Esophagus squamous epithelium (tissue), 5 donors: ENCODE measurements at regions not wholly inside any gene's neighbourhood (a gene's known extent, or its start where the extent isn't known, plus 50 kb on each side); places are given as distances from the start of the nearest gene placed in this dataset.
"Not testable (repeated sequence)": the region's sequence is repeated elsewhere in the genome, so short reads cannot be mapped to it uniquely, and the experiment has no call there.

Experiments used
- DNase-seq: peaks from one replicate; lab custom pipeline; 2025; lab: John Stamatoyannopoulos, UW
- H3K27ac ChIP-seq, 4 donors: fragments of 200-600 bp; sonication (generic); one replicate each; pipeline ENCODE4 v1.5.1; 2016 to 2019; ENCODE audit warnings: mild to moderate bottlenecking in 1 of 4
- H3K27me3 ChIP-seq, 4 donors: fragments of 200-600 bp; sonication (generic); 1 replicate in 3 of 4; 2 replicates in 1 of 4; pipeline versions ENCODE4 v1.5.1 to v1.6.0; 2017 to 2021; ENCODE audit warnings: antibody characterized with exemption in 1 of 4
- H3K36me3 ChIP-seq, 3 donors: fragments of 200-600 bp; sonication (generic); one replicate each; pipeline ENCODE4 v1.5.1; 2016 to 2019
- H3K4me1 ChIP-seq, 3 donors: fragments of 200-600 bp; sonication (generic); one replicate each; pipeline ENCODE4 v1.5.1; 2017 to 2019
- H3K4me3 ChIP-seq, 4 donors: fragments of 200-600 bp; sonication (generic); 1 replicate in 3 of 4; 2 replicates in 1 of 4; pipeline ENCODE4 v1.5.1; 2016 to 2019; ENCODE audit warnings: mild to moderate bottlenecking in 2 of 4, moderate library complexity in 1 of 4
- H3K9me3 ChIP-seq, 3 donors: fragments of 200-600 bp; sonication (generic); one replicate each; pipeline ENCODE4 v1.5.1; 2016 to 2019
- POLR2A ChIP-seq, 4 donors: fragments of 450-650 bp; IDR thresholded peaks; one replicate each; pipeline ENCODE4 v1.6.1; 2017; ENCODE audit warnings: antibody characterized with exemption in 4 of 4, mild to moderate bottlenecking in 4 of 4, moderate library complexity in 3 of 4
- WGBS, 2 donors: methylation state at CpG; one replicate each; pipeline ENCODE4 v1.1.5; 2018; 5-methylcytosine and 5-hydroxymethylcytosine counted together
- intact Hi-C: fragments of 100-400 bp; cut with DNase I; formaldehyde crosslinking; loops from one replicate; pipeline ENCODE4 v1.15.0; 2022
- TF ChIP-seq, protein P1 (sequence below), 6 experiments: fragments of 450-650 bp in 4 of 6; fragments of 200-600 bp in 2 of 6; sonication (generic) in 2 of 6; IDR thresholded peaks; one replicate each; pipeline ENCODE4 v1.5.1; 2016 to 2019; ENCODE audit warnings: antibody characterized with exemption in 6 of 6, mild to moderate bottlenecking in 4 of 6, moderate library complexity in 4 of 6
- donor health status: DM: yes; HTN: yes; CAD: no.

DNA sequence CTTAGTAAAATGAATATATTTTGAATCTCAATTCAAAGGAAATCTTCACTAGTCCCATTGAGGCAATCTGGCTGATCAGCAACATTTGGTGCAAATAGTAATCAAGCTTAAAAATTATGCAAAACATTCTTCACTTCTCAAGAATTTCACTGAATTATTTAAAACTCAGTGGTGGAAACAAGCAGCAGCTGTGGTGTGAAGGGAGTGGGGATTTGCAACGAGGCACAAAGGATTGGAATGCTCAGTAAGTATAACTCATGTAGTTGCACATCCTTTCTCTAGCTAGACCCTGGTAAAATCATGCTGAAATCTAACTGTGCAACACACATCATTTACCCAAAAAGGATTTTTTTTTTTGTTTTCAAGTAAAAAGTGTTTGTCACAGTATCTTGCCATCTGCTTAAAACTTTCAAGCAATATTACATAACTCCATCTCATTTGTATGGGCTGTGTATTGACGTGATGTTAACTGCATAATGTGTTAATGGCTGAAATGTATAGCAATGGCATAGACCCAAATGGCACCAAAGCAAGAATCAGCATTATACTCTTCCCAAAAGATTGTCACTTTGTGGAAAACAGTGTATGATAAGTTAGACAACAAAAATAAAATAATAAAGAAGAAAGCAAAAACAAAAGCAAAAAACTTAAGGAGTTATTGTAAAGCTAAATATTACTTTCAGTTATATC, 816.6 kb downstream of the EPHA3 start:
- no peaks in the 10 kb centered on the region for H3K4me1 ChIP-seq
- no peaks in the 10 kb centered on the region for H3K36me3 ChIP-seq
- 30 to 40% methylated on average over 2 of the region's 2 CpGs for WGBS, 2 donors
- intact Hi-C loops: no loop called here
- no peaks in the 10 kb centered on the region for H3K9me3 ChIP-seq
- TF ChIP-seq, protein P1, sequence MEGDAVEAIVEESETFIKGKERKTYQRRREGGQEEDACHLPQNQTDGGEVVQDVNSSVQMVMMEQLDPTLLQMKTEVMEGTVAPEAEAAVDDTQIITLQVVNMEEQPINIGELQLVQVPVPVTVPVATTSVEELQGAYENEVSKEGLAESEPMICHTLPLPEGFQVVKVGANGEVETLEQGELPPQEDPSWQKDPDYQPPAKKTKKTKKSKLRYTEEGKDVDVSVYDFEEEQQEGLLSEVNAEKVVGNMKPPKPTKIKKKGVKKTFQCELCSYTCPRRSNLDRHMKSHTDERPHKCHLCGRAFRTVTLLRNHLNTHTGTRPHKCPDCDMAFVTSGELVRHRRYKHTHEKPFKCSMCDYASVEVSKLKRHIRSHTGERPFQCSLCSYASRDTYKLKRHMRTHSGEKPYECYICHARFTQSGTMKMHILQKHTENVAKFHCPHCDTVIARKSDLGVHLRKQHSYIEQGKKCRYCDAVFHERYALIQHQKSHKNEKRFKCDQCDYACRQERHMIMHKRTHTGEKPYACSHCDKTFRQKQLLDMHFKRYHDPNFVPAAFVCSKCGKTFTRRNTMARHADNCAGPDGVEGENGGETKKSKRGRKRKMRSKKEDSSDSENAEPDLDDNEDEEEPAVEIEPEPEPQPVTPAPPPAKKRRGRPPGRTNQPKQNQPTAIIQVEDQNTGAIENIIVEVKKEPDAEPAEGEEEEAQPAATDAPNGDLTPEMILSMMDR (IDR thresholded peaks at IDR 0.05): no peak
- TF ChIP-seq POLR2A (IDR thresholded peaks at IDR 0.05): no peak
- no peak for DNase-seq
- no peak overlapping the region for H3K4me3 ChIP-seq
- H3K27ac ChIP-seq: no peak overlapping the region
- no peaks in the 10 kb centered on the region for H3K27me3 ChIP-seq

DNA sequence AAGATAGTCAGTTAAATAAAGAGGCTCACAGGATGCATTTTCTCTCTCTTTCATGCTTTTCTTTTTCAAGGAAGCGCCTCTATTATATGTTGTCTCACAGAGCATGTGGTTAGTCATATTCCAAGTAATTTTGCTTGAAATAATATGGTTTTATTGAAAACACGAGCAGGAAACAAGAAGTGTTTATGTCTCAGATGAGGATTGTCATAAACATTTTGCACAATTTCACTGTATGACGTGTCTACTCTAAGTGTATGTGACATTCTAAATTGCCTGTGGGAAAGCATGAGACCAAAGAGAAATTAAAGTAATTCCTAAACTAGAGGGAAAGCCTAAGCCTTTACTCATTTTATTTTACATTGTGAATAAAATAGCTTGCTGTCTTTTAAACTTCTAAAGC, 818.6 kb downstream of the EPHA3 start:
- H3K9me3 ChIP-seq: no peaks in the 10 kb centered on the region
- H3K4me1 ChIP-seq: no peaks in the 10 kb centered on the region
- H3K4me3 ChIP-seq: no peak overlapping the region
- intact Hi-C loops: no loop called here
- no peak for TF ChIP-seq POLR2A (IDR thresholded peaks at IDR 0.05)
- no peak overlapping the region for H3K27ac ChIP-seq
- H3K36me3 ChIP-seq: no peaks in the 10 kb centered on the region
- DNase-seq: no peak
- no peaks in the 10 kb centered on the region for H3K27me3 ChIP-seq
- 53 to 58% methylated on average over 3 of the region's 3 CpGs for WGBS, 2 donors

DNA sequence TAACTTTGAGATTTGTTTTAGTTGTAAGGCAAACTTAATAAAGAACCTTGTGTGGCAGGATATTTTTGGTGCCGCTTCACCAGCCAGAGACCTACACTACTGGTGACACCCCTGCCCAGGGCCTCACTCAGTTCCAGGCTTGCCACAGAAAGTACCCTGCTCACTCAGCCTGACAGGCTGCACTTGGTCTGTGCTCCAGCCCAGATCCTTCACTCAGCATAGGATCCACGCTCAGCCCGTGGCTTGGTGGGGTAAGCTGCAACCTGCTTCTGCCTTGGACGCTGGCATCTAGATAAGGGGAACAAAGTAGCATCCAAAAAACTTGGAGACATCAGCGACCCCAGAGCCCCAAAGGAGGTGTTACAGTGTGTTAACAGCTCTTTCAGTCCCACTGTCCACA, 825.5 kb downstream of the EPHA3 start:
- 69 to 90% methylated on average over 2 of the region's 5 CpGs for WGBS, 2 donors

DNA sequence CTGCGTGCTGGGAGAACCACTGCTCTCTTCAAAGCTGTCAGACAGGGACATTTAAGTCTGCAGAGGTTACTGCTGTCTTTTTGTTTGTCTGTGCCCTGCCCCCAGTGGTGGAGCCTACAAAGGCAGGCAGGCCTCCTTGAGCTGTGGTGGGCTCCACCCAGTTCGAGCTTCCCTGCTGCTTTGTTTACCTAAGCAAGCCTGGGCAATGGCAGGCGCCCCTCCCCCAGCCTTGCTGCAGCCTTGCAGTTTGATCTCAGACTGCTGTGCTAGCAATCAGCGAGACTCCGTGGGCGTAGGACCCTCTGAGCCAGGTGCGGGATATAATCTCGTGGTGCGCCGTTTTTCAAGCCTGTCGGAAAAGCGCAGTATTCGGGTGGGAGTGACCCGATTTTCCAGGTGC, 837.0 kb downstream of the EPHA3 start:
- H3K27me3 ChIP-seq, intact Hi-C loops, H3K9me3 ChIP-seq, H3K36me3 ChIP-seq, H3K27ac ChIP-seq, H3K4me1 ChIP-seq, H3K4me3 ChIP-seq, DNase-seq: not testable (repeated sequence)
- 83 to 87% methylated on average over 6 to 11 of the region's 14 CpGs for WGBS, 2 donors

More for the DNA sequence above, 825.5 kb downstream of the EPHA3 start:
- Histone ChIP-seq H3K4me1 (no peaks in the 10 kb centered on the region), H3K27me3 (no peaks in the 10 kb centered on the region), H3K4me3 (no peak overlapping the region), H3K9me3 (peaks cover 0 to 9% (median 0%) of the 10 kb centered on the region in 3 donors), H3K27ac (no peak overlapping the region), H3K36me3 (no peaks in the 10 kb centered on the region)
- TF ChIP-seq, protein P1 (IDR thresholded peaks at IDR 0.05): no peak
- TF ChIP-seq POLR2A (IDR thresholded peaks at IDR 0.05): no peak
- intact Hi-C loops: no loop called here
- DNase-seq: no peak

DNA sequence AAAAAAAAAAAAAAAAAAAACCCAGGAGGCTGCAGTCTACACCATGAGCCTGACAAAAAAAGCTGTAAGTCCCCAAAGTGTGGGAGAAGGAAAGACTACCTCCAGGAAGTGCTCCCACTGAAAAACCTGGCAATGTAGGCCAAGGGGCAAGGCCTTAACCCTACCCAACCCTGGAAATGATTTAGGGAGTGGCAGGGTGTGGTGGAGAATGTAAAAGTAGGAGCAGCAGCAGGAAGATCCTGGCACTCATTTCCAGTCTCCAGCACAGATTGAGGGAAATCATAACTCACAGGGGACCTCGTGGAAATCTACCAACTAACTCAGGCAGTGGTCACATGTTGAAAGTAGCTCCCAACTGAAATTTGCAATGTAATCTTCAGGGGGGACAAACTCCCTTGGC, 839.5 kb downstream of the EPHA3 start:
- Histone ChIP-seq H3K4me3 (no peak overlapping the region), H3K27me3 (no peaks in the 10 kb centered on the region), H3K9me3 (peaks cover 0 to 5% (median 0%) of the 10 kb centered on the region in 3 donors), H3K36me3 (no peaks in the 10 kb centered on the region), H3K27ac (no peak overlapping the region), H3K4me1 (no peaks in the 10 kb centered on the region)
- intact Hi-C loops: no loop called here
- TF ChIP-seq, protein P1 (IDR thresholded peaks at IDR 0.05): no peak
- no peak for TF ChIP-seq POLR2A (IDR thresholded peaks at IDR 0.05)
- 43% methylated on average over 1 of the region's 1 CpG for WGBS, 2 donors
- no peak for DNase-seq

DNA sequence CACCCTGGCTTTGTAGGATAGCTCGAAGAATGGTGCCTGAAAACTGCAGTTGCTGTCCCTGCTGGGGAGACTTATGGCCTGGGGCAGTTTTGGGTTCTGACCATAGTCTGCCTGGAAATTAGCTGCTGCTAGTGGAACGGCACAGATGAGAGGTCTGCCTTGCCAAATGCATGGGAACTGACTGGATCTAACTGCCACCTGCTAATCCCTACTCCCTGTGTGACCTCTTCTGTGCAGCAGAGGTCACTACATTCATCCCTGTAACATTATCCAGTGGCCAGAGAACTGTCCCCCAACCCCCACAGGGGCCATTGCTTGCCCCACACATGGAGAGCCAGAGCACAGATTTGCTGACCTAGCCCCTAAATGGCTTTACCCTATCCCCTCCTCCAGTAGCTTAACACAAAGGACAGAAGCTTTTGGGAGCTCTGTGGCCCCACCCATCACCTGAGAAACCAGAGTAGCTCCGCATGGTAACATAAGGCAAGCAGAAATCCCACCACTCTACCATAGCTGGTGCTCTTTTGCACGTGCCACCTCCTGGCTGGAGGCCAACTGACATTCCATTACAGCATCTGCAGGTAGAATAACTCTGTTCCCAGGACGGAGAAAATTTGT, 840.0 kb downstream of the EPHA3 start:
- no peak overlapping the region for H3K4me3 ChIP-seq
- TF ChIP-seq POLR2A (IDR thresholded peaks at IDR 0.05): no peak
- H3K9me3 ChIP-seq: peaks cover 0 to 5% (median 0%) of the 10 kb centered on the region in 3 donors
- H3K4me1 ChIP-seq: no peaks in the 10 kb centered on the region
- 45 to 81% methylated on average over 4 to 5 of the region's 5 CpGs for WGBS, 2 donors
- intact Hi-C loops: no loop called here
- no peaks in the 10 kb centered on the region for H3K36me3 ChIP-seq
- no peak for DNase-seq
- H3K27ac ChIP-seq: no peak overlapping the region
- H3K27me3 ChIP-seq: no peaks in the 10 kb centered on the region
